OCI-LY1 (cell line): ENCODE measurements at regions not wholly inside any gene's neighbourhood (a gene's known extent, or its start where the extent isn't known, plus 50 kb on each side); places are given as distances from the start of the nearest gene placed in this dataset.

ENCODE experiments used
- CTCF ChIP-seq: fragments of 200-600 bp; sonication (generic), shearing (Covaris generic); IDR thresholded peaks from 2 replicates; pipeline ENCODE4 v1.5.1; 2017; ENCODE audit warnings: mild to moderate bottlenecking, antibody characterized with exemption, low read length, moderate library complexity, mixed read lengths
- EZH2 ChIP-seq: fragments of 200-600 bp; sonication (generic), shearing (Covaris generic); IDR thresholded peaks from 2 replicates; pipeline ENCODE4 v1.8.0; 2017; ENCODE audit warnings: borderline replicate concordance, mixed run types, mild to moderate bottlenecking, antibody characterized with exemption, low read length, moderate library complexity, mixed read lengths

GRCh38 chr6:14887986-14888574, 357.8 kb upstream of the JARID2 start:
- no peak for TF ChIP-seq CTCF
- no peak for TF ChIP-seq EZH2
